Peyer's patch (tissue), 4 donors: ENCODE measurements at regions not wholly inside any gene's neighbourhood (a gene's known extent, or its start where the extent isn't known, plus 50 kb on each side); places are given as distances from the start of the nearest gene placed in this dataset.

ENCODE experiments used
- DNase-seq, 3 donors: peaks; one replicate each; pipeline ENCODE4 v3.0.0-alpha.2; 2017 to 2019
- H3K27ac ChIP-seq, 4 donors: fragments of 200-600 bp; sonication (generic); one replicate each; pipeline ENCODE4 v1.5.1; 2016 to 2019
- H3K27me3 ChIP-seq, 2 donors: fragments of 200-600 bp; sonication (generic); one replicate each; pipeline ENCODE4 v1.5.1; 2019
- H3K36me3 ChIP-seq, 3 donors: fragments of 200-600 bp; sonication (generic); one replicate each; pipeline ENCODE4 v1.5.1; 2016 to 2019
- H3K4me1 ChIP-seq, 4 donors: fragments of 200-600 bp; sonication (generic); one replicate each; pipeline ENCODE4 v1.5.1; 2016 to 2019
- H3K4me3 ChIP-seq, 4 donors: fragments of 200-600 bp; sonication (generic); 1 replicate in 3 of 4; 2 replicates in 1 of 4; pipeline ENCODE4 v1.5.1; 2016 to 2019; ENCODE audit warnings: mild to moderate bottlenecking in 1 of 4
- H3K9me3 ChIP-seq, 4 donors: fragments of 200-600 bp; sonication (generic); one replicate each; pipeline ENCODE4 v1.5.1; 2016 to 2019; ENCODE audit warnings: mild to moderate bottlenecking in 1 of 4
- CTCF ChIP-seq, 6 experiments: fragments of 450-650 bp in 4 of 6; fragments of 200-600 bp in 2 of 6; sonication (generic) in 1 of 6; IDR thresholded peaks; one replicate each; pipeline ENCODE4 v1.5.1; 2017 to 2019; ENCODE audit warnings: antibody characterized with exemption in 6 of 6, mild to moderate bottlenecking in 3 of 6, moderate library complexity in 1 of 6
- POLR2A ChIP-seq, 2 donors: fragments of 450-650 bp; IDR thresholded peaks; one replicate each; pipeline ENCODE4 v1.5.1; 2017; ENCODE audit warnings: antibody characterized with exemption in 2 of 2, mild to moderate bottlenecking in 2 of 2, moderate library complexity in 2 of 2

- H3K27me3 ChIP-seq = no peaks in the 10 kb centered on the region
- H3K4me3 ChIP-seq = no peak overlapping the region
- no peak for DNase-seq
- H3K27ac ChIP-seq = no peak overlapping the region
- H3K36me3 ChIP-seq = no peaks in the 10 kb centered on the region
- no peak for TF ChIP-seq CTCF (IDR thresholded peaks at IDR 0.05)
- no peak for TF ChIP-seq POLR2A (IDR thresholded peaks at IDR 0.05)
- no peaks in the 10 kb centered on the region for H3K4me1 ChIP-seq
- H3K9me3 ChIP-seq = no peaks in the 10 kb centered on the region
Observed at GRCh38 chr12:54744590-54744989, 96.4 kb upstream of the DCD start.

- no peak for DNase-seq
- no peaks in the 10 kb centered on the region for H3K9me3 ChIP-seq
Observed at GRCh38 chr12:54740882-54741281, 92.7 kb upstream of the DCD start.

GRCh38 chr12:54736549-54736948 is 88.4 kb upstream of the DCD start:
- no peak for TF ChIP-seq CTCF (IDR thresholded peaks at IDR 0.05)
- no peak for TF ChIP-seq POLR2A (IDR thresholded peaks at IDR 0.05)
- H3K4me1 ChIP-seq = no peaks in the 10 kb centered on the region
- H3K4me3 ChIP-seq = no peak overlapping the region
- no peaks in the 10 kb centered on the region for H3K27me3 ChIP-seq
- no peak overlapping the region for H3K27ac ChIP-seq
- H3K36me3 ChIP-seq = no peaks in the 10 kb centered on the region
- no peaks in the 10 kb centered on the region for H3K9me3 ChIP-seq
- DNase-seq = no peak

More at GRCh38 chr12:54740882-54741281, 92.7 kb upstream of the DCD start:
- Histone ChIP-seq H3K27me3 (no peaks in the 10 kb centered on the region), H3K27ac (no peak overlapping the region), H3K36me3 (no peaks in the 10 kb centered on the region), H3K4me3 (no peak overlapping the region), H3K4me1 (no peaks in the 10 kb centered on the region)
- TF ChIP-seq CTCF (IDR thresholded peaks at IDR 0.05) (no peak), POLR2A (IDR thresholded peaks at IDR 0.05) (no peak)

DNA sequence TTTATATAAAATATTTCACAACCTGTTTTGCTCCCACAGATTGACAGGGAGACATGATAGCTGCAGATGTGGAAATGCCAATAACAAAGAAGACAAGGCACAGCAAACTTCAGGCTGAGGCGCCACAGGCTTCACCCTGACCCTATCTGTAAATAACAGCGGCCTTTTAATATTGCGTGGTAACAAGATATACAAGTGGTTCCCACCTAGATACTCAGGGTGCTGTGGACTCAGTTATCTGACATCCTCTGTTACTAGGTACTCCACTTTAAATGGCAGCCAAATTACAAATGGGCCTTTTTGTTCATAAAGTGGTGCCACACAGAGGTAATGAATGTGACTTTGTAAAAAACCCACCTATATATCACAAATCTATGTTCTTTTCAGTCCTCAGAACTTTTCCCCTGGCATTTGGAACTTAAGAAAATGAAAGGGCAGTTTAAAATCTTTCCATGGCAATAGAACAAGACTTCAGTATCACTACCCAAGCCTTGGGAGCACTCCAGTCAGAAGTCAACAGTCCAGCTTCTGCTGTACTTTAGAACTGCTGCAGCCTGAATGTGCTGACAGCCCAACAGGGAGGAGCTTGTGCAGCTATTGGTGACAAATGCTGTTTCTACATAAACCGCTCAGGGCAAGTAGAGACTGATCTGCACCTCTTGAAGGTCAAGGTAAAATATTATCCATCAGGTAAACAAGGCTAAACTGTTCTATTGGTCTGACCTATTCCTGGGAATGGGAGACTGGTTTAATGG is 86.2 kb upstream of the DCD start:
- Histone ChIP-seq H3K27ac (no peak overlapping the region), H3K9me3 (no peaks in the 10 kb centered on the region), H3K4me1 (no peaks in the 10 kb centered on the region), H3K4me3 (no peak overlapping the region), H3K36me3 (no peaks in the 10 kb centered on the region), H3K27me3 (no peaks in the 10 kb centered on the region)
- DNase-seq = no peak
- no peak for TF ChIP-seq POLR2A (IDR thresholded peaks at IDR 0.05)
- no peak for TF ChIP-seq CTCF (IDR thresholded peaks at IDR 0.05)

GRCh38 chr12:54725233-54725843 is 77.2 kb upstream of the DCD start:
- Histone ChIP-seq H3K4me3 (no peak overlapping the region), H3K36me3 (no peaks in the 10 kb centered on the region), H3K4me1 (no peaks in the 10 kb centered on the region), H3K27ac (no peak overlapping the region), H3K9me3 (no peaks in the 10 kb centered on the region), H3K27me3 (no peaks in the 10 kb centered on the region)
- no peak for DNase-seq
- TF ChIP-seq CTCF (IDR thresholded peaks at IDR 0.05) = peak in 1 of 6 experiments; percentile 9
- TF ChIP-seq POLR2A (IDR thresholded peaks at IDR 0.05) = no peak
